NB4 (cell line): ENCODE measurements at regions not wholly inside any gene's neighbourhood (a gene's known extent, or its start where the extent isn't known, plus 50 kb on each side); places are given as distances from the start of the nearest gene placed in this dataset.

ENCODE experiments used
- DNase-seq: peaks from one replicate; pipeline ENCODE4 v3.0.0; 2010; ENCODE audit warnings: low read depth
- H3K4me3 ChIP-seq: one replicate; pipeline ENCODE4 v1.5.1; 2011; ENCODE audit warnings: mild to moderate bottlenecking, low read depth, low read length, moderate library complexity
- CTCF ChIP-seq: IDR thresholded peaks from one replicate; pipeline ENCODE4 v1.5.1; 2012; ENCODE audit warnings: low read depth, low read length
- MAX ChIP-seq: IDR thresholded peaks from 2 replicates; pipeline ENCODE4 v1.6.1; 2011; ENCODE audit warnings: low read depth, low read length
- MYC ChIP-seq: IDR thresholded peaks from 2 replicates; pipeline ENCODE4 v1.6.1; 2011; ENCODE audit warnings: low read depth, low read length
- POLR2A ChIP-seq: IDR thresholded peaks from 2 replicates; pipeline ENCODE4 v1.6.1; 2011; ENCODE audit warnings: mild to moderate bottlenecking; ENCODE audit not compliant: insufficient read length; ENCODE audit errors: extremely low read depth

GRCh38 chr5:142428773-142429473 lies 104.1 kb upstream of the SPRY4 start:
- no peak for DNase-seq
- TF ChIP-seq MAX (no peak), POLR2A (no peak), CTCF (no peak), MYC (no peak)
- no peak overlapping the region for H3K4me3 ChIP-seq

- H3K4me3 ChIP-seq = no peak overlapping the region
- TF ChIP-seq CTCF = no peak
- no peak for TF ChIP-seq MYC
- TF ChIP-seq MAX = no peak
- TF ChIP-seq POLR2A = no peak
- DNase-seq = no peak
Measured at GRCh38 chr5:142428036-142428772, 103.4 kb upstream of the SPRY4 start.

- TF ChIP-seq POLR2A = no peak
- no peak for TF ChIP-seq MYC
- no peak for TF ChIP-seq MAX
- TF ChIP-seq CTCF = no peak
- DNase-seq = no peak
- H3K4me3 ChIP-seq = no peak overlapping the region
Measured at GRCh38 chr5:142427529-142427928, 102.7 kb upstream of the SPRY4 start.

- no peak overlapping the region for H3K4me3 ChIP-seq
- TF ChIP-seq MAX (no peak), CTCF (no peak), POLR2A (no peak), MYC (no peak)
- no peak for DNase-seq
Measured at GRCh38 chr5:142427015-142427364, 102.2 kb upstream of the SPRY4 start.

- no peak for TF ChIP-seq MAX
- TF ChIP-seq MYC = no peak
- no peak for TF ChIP-seq POLR2A
- no peak for TF ChIP-seq CTCF
- DNase-seq = peak; percentile 82
- no peak overlapping the region for H3K4me3 ChIP-seq
Measured at GRCh38 chr5:142426129-142427014, 101.6 kb upstream of the SPRY4 start.
